ENCODE measurements at regions not wholly inside any gene's neighbourhood (a gene's known extent, or its start where the extent isn't known, plus 50 kb on each side); places are given as distances from the start of the nearest gene placed in this dataset.

DNA sequence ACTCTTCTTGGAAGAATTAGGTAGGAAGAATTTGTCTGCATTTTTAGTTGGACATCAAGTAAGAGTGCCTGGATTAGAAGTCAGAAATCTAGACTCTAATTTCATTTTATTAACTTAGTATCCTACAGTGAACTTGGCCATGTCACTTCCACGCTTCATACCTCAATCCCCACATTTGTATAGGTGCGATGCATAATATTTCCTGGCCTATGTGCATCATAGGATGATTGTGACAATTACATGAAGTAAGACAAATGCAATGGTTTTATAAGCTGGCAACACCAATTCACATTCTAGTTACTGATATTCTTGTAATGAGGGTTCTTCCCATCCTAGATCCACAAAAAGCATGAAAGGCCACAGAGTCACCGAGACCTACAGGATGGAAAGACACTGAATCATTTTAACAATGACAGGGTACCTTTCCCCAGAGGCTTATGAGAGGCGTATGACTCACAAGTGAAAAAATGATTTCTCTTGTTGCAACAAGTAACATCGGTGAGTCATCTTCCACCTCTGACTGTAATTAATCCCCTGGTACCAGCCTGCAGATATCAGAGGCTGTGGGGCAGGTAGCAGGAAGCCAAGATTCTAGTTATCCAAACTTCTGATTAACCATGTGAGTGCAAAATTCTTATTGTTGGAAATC lies 56.0 kb upstream of the OR5AK2 start:
- DNase-seq = peak; percentile 72

DNA sequence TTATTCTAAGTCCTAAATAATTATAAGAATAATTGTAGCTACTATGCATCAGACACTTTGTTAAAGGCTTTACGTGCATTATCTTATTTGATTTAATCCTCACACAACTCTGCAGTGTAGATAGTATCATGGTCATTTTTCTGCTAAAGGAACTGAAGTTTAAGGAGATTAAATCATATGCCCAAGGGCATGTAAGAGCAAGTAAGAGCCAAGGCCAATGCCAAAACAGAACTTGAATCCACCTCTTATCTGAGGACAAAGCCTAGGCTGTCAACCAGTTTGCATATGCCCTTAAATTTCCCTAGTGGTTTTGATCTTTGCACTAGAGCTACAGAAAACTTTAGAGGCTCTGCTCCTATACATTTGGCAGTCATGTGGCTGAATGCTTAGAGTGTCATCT lies 65.6 kb upstream of the OR5AK2 start:
- no peak for DNase-seq

- no peak for DNase-seq
These were observed 66.3 kb upstream of the OR5AK2 start for GRCh38 chr11:56922421-56922820.

GRCh38 chr11:56917708-56918400 lies 70.9 kb upstream of the OR5AK2 start:
- no peak for DNase-seq

DNA sequence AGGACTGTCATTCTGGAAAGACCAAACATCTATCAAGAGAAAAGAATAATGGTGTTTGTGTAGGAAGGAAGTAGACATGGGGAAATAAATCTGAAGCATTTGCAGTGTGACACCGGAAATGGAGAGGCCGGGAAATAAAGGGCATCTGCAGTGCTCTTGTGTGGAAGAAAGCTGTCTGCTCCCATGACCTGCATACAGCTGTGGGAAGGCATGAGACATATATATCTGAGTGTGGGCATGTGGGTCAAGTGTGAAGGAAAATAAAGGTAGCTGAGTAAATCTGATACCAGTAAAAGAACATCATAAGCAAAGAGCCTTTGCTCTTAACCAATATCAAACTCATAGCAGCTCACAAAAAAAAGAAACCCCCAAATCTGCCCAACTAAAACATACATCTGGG lies 72.1 kb upstream of the OR5AK2 start:
- DNase-seq = no peak

- DNase-seq = no peak
These were observed 72.6 kb upstream of the OR5AK2 start for GRCh38 chr11:56916162-56916561.

DNA sequence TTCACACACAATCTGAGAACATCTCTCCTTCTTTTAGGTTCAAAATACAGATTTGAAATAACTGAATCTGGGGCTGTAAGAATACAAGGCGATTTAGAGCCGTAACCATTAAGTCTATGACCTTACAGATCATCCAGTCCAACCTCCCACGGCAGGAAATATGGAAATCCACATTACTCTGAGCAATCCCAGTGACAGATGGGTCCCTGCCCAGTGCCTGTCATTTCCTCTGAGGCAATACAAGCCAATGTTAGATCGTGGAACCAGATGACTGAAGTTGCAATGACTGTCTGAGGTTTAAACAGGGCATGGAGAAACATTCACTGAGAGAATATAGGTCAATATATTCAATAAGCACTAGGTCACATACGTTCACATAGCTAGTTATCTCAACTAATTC lies 77.4 kb upstream of the OR5AK2 start:
- peak; percentile 32 for DNase-seq

- peak; percentile 61 for DNase-seq
These were observed 77.9 kb upstream of the OR5AK2 start for GRCh38 chr11:56910785-56911184.

GRCh38 chr11:56910046-56910773 lies 78.5 kb upstream of the OR5AK2 start:
- DNase-seq = peak; percentile 59

- DNase-seq = no peak
These were observed 79.2 kb upstream of the OR5AK2 start for GRCh38 chr11:56909563-56909962.

GRCh38 chr11:56909080-56909479 lies 79.6 kb upstream of the OR5AK2 start:
- DNase-seq = no peak

DNA sequence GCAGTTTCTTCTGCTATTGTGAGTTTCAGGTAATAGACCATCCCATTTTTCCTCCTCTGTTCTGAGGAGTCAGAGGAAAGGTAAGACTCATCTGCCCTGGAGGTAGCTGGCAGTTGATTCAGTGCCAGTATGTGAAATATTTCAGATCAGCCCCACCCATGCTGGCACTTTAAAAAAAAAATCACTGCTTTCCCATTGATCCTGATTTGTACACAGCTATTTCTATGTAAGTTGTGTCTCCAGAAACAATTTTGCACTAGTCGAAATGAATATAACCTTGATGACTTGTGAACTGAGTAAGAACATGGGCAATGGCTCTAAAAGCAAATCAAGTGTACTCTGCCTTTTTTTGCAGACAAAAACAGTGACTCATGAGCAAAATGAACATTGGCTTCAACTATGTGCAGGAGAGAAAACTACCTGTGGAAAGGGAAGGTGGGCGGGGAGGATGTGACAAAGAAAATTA lies 82.0 kb upstream of the OR5AK2 start:
- DNase-seq = no peak

DNA sequence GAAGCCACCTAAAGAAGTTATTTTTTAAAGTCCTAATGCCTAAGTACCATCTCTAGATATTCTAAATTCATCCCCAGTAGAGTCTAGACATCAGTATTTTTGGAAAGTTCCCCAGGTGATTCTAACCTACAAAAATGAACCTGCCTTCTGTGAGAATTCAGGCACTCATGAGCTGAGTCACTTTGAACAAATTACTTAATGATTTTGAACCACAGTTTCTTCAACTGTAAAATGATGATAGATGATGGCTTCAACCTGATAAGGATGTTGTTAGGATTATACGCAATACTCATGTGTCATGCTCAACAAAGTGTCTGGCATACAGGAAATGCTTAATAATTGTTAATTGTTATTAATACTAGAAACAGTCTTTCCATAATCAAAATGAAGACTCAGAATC lies 82.8 kb upstream of the OR5AK2 start:
- no peak for DNase-seq

DNA sequence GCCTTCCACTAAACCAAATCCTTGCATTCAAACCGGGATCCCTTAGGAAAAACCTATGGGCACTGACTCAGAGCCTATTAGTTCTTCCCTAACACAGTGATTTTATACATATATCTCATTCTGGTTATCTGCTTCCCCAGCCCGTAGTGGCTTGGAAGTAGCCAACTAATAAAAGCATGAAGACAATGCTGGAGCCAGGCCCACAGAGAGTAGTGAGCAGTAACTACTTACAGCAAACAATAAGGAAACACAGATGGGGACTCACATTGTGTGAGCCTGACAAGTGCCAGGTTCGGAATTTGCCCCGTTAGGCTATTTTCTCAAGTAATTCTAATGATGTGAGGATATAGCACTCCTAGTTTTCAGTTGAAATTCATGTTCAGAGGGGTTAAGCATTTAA lies 83.3 kb upstream of the OR5AK2 start:
- DNase-seq = no peak

- DNase-seq = no peak
These were observed 89.9 kb upstream of the OR5AK2 start for GRCh38 chr11:56898856-56899255.

DNA sequence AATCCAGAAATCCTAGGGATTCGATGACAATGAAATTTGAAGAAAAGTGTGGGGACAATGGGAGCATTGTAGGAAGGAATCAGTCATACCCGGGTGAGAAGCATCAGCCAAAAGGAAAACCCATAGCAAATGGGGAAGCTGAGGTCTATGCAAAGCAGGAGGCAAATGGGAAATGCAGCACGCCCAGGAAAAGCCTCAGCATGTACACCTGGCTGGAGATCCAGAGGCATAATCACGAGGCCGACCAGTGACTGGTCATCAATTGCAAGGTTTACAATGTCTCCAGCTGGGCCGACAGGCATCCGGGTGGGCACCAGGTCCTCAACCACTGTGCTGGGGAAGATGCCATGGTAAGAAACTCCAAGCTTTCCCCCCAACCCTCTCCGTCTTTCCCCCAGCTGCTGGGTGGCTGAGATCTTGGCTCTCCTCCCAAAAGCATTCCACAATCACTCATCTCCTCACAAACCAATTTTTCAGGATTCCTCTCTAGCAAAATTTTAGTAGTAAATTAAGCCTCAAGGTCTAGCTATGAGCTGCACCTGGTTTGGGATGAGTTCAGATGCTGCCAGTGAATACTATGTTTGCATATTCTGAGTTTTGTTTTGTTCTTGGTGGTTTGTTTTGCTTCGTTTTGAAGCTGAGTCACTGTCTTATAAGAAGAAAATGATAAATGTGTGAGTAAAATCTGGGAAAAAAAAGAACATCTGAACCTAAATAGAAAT lies 98.0 kb upstream of the OR5AK2 start:
- DNase-seq = no peak

DNA sequence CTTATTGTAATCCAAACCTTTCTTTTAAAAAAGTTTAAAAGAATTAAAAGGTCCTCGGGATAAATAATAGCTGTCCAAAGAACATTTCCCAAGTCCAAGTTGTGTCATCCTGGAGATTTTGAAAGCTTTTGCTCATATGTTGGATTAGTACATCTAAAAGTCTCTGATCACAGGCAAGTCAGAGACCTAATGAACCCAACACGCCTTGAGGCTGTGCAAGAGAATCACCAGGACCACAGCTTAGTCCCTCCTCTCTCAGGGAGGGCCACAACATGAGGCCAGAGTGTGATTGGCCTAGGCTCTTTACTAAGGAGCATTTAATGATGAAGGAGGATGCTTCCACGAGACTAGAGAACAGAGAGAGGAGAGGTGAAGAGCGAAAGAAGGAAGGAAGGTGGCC lies 98.7 kb upstream of the OR5AK2 start:
- no peak for DNase-seq

- DNase-seq = no peak
These were observed 100.8 kb upstream of the OR5AK2 start for GRCh38 chr11:56887940-56888339.

DNA sequence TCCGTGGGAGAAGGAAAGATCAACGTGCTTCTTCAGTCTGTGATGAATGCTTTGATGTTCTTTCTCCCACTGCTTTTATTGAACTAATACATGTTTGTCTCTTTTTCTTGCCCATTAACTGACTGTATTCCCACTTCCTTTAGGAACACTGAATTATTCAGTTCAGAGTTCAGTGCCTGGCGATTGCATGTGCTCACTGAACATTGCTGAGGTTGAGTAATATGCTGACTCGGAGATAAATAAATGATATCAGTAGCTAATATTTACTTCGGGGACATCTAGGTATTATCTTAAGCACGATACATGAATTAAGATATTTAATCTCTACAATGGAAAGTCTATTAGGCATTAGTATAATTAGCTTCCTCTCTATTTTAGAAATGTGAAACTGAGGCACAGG lies 102.3 kb upstream of the OR5AK2 start:
- DNase-seq = no peak

- no peak for DNase-seq
These were observed 102.9 kb upstream of the OR5AK2 start for GRCh38 chr11:56885854-56886253.

DNA sequence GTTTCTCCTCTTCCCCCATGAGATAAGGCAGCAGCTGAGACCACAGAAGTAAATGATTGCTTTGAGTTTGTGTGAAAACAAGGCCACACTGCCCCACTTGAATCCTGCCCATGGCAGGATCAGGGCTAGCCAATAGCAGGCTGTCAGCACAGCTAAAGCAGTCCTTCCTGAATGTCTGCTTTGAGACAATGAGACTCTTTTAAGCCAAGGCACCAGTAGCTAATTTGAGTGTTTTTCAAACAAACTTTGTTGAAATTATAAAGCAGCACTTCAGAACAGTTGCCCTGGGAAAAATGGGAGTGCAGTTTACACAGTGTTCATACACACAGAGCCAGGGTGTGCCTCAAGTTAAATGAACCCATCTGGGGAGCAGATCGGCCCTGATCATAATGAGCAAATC lies 103.5 kb upstream of the OR5AK2 start:
- DNase-seq = no peak

DNA sequence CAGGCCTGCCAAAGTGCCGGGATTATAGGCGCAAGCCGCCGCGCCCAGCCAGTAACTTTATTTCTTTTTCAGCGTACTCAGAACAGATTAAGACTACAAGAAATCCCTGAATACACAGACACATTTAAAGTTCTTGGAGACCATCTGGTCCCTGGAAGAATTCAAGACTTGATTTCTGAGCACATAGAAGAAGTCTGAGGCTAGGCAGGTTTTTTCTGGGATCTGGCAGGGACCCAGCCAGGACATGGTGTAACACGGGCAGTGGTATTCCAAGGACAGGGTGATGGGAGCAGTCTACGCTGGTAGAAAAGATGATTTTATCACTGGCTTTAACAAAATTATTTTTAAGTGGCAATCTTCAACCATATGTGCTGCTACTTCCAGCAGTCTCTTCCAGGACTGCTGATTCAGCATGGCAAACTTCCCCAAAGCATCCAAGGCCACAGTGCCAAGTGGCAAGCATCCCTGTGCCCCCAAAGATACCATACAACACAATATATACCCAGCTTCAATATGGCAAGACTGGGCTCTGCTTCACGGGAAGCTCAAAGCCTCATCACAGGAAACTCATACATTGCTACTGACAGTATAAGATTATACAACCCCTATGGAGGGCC lies 105.2 kb upstream of the OR5AK2 start:
- DNase-seq = no peak
